AG04449 (cell line): ENCODE measurements at regions not wholly inside any gene's neighbourhood (a gene's known extent, or its start where the extent isn't known, plus 50 kb on each side); places are given as distances from the start of the nearest gene placed in this dataset.

Experiments used
- CTCF ChIA-PET: fragments of 350-600 bp; formaldehyde crosslinking; extraction: SDS; loops from one replicate; lab custom pipeline; 2021; ENCODE audit warnings: antibody characterized with exemption; lab: Yijun Ruan, JAX
- POLR2A ChIA-PET: fragments of 400-600, 350-600 bp; formaldehyde crosslinking; extraction: SDS; loops from one replicate; lab custom pipeline; 2020; ENCODE audit warnings: antibody characterized with exemption, inconsistent platforms; lab: Yijun Ruan, JAX
- DNase-seq: peaks from one replicate; pipeline ENCODE4 v3.0.0-alpha.2; 2010; ENCODE audit warnings: low read depth, low spot score
- H3K4me3 ChIP-seq: 2 replicates; pipeline ENCODE4 v1.5.1; 2011; ENCODE audit warnings: low read depth, mild to moderate bottlenecking, control low read depth, low read length
- CTCF ChIP-seq: IDR thresholded peaks from one replicate; pipeline ENCODE4 v1.5.1; 2011; ENCODE audit warnings: mild to moderate bottlenecking, moderate library complexity, low read length, control low read depth, inconsistent platforms; ENCODE audit not compliant: insufficient read depth; ENCODE audit errors: missing control alignments

DNA sequence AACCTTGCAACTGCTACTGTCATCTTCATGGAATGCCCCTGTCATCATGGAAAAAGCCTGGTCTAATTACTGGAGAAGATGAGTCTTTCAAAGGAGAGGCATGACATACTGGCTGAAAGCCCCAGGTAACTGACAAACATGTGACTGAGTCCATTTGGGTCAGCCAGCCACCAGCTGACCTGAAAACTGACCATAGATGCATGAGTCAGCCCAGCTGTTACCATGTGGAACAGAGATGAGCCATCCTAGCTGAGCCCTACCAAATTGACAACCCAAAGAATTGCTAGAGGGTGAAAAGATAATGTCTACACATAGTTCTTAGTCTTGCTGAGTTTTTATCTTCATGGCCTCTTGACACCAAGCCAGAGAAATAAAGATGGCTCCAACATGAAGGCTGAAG, 311.8 kb downstream of the UTP18 start:
- TF ChIP-seq CTCF: no peak
- no peak for DNase-seq
- H3K4me3 ChIP-seq: no peak overlapping the region
- ChIA-PET CTCF (no interaction called here), POLR2A (no interaction called here)
